K562 (cell line): ENCODE measurements at regions not wholly inside any gene's neighbourhood (a gene's known extent, or its start where the extent isn't known, plus 50 kb on each side); places are given as distances from the start of the nearest gene placed in this dataset.

Experiments used
- ATAC-seq: fragments of 200-7000 bp; cut with Tn5 transposase; 3 replicates; pipeline ENCODE4 v1.9.1; 2020; ENCODE audit warnings: moderate library complexity
- BruUV-seq: library from RNA; stranded (reverse); fragments of 400-500 nt; replicated peaks from 2 replicates; lab custom pipeline; 2021; lab: Mats Ljungman, UMichigan
- CTCF ChIA-PET: fragments of 300-600 bp; formaldehyde crosslinking; extraction: SDS; loops from one replicate; lab custom pipeline; 2021; ENCODE audit warnings: low intra/inter-chr PET ratio; lab: Yijun Ruan, JAX
- POLR2A ChIA-PET: fragments of 300-600, 350-650 bp; sonication (Branson Sonifier 250); formaldehyde crosslinking; extraction: SDS; loops from one replicate; lab custom pipeline; 2021; ENCODE audit warnings: antibody characterized with exemption, inconsistent platforms; lab: Yijun Ruan, JAX
- DNase-seq, 4 experiments: peaks; one replicate each; pipeline versions ENCODE4 v3.0.0 to v3.0.0-alpha.2; 2011 to 2018; ENCODE audit warnings: low spot score in 3 of 4, mixed read lengths in 3 of 4; ENCODE audit errors: extremely low read depth in 1 of 4
- FAIRE-seq: peaks from 2 replicates; lab custom pipeline; 2011; peaks lifted over from hg19 to GRCh38; lab: Jason Lieb, UNC
- H2AFZ ChIP-seq: 2 replicates; pipeline ENCODE4 v1.6.0; 2011; ENCODE audit warnings: low read depth, low read length, control low read depth, inconsistent platforms
- H3K27ac ChIP-seq: fragments of 200-600 bp; 3 replicates; pipeline ENCODE4 v1.8.0; 2011; ENCODE audit warnings: low read depth, mild to moderate bottlenecking, control low read depth, inconsistent platforms, low read length, moderate library complexity, mixed read lengths; ENCODE audit errors: extremely low read depth
- H3K27me3 ChIP-seq, 2 experiments: fragments of 300-600 bp in 1 of 2; 2 replicates in 1 of 2; 3 replicates in 1 of 2; pipeline versions ENCODE4 v1.6.0 to v1.8.0; 2011; ENCODE audit warnings: inconsistent platforms in 2 of 2, low read length in 2 of 2, mild to moderate bottlenecking in 1 of 2, mixed read lengths in 1 of 2, moderate library complexity in 1 of 2; ENCODE audit not compliant: control insufficient read depth in 2 of 2, insufficient read depth in 2 of 2
- H3K36me3 ChIP-seq: fragments of 300-600 bp; 3 replicates; pipeline ENCODE4 v1.8.0; 2011; ENCODE audit warnings: mild to moderate bottlenecking, low read length, inconsistent platforms; ENCODE audit not compliant: control insufficient read depth, insufficient read depth
- H3K4me1 ChIP-seq, 2 experiments: fragments of 200-600 bp in 1 of 2; replicated peaks in 1 of 2; 2 replicates in 1 of 2; 3 replicates in 1 of 2; pipeline versions ENCODE4 v1.5.1 to v1.8.0; 2011; ENCODE audit warnings: inconsistent platforms in 2 of 2, low read length in 2 of 2, mild to moderate bottlenecking in 1 of 2, mixed read lengths in 1 of 2, moderate library complexity in 1 of 2; ENCODE audit not compliant: control insufficient read depth in 2 of 2, insufficient read depth in 2 of 2
- H3K4me2 ChIP-seq: 2 replicates; pipeline ENCODE4 v1.6.1; 2011; ENCODE audit warnings: low read length, control low read depth, inconsistent platforms, mixed read lengths; ENCODE audit not compliant: insufficient read depth
- H3K4me3 ChIP-seq: fragments of 200-600 bp; sonication (generic), shearing (Covaris generic); 2 replicates; pipeline ENCODE4 v1.5.1; 2016; ENCODE audit warnings: control low read depth, inconsistent platforms
- H3K79me2 ChIP-seq: fragments of 200-600 bp; 3 replicates; pipeline ENCODE4 v1.8.0; 2011; ENCODE audit warnings: low read length, inconsistent platforms; ENCODE audit not compliant: control insufficient read depth, insufficient read depth
- H3K9ac ChIP-seq, 2 experiments: 2 replicates each; pipeline versions ENCODE4 v1.6.0 to v1.6.1; 2011; ENCODE audit warnings: low read depth in 2 of 2, low read length in 2 of 2, control low read depth in 1 of 2, inconsistent platforms in 1 of 2, mild to moderate bottlenecking in 1 of 2, mixed read lengths in 1 of 2; ENCODE audit not compliant: insufficient read depth in 1 of 2
- H3K9me1 ChIP-seq: one replicate; pipeline ENCODE4 v1.6.0; 2011; ENCODE audit warnings: inconsistent platforms, mild to moderate bottlenecking, low read length, moderate library complexity; ENCODE audit not compliant: control insufficient read depth, insufficient read depth
- H3K9me3 ChIP-seq: replicated peaks from 2 replicates; pipeline ENCODE4 v1.5.1; 2011; ENCODE audit warnings: low read depth, low read length, inconsistent platforms; ENCODE audit not compliant: control insufficient read depth, insufficient read depth
- H4K20me1 ChIP-seq: replicated peaks from 2 replicates; pipeline ENCODE4 v1.6.1; 2011; ENCODE audit warnings: low read length, inconsistent platforms, mixed read lengths; ENCODE audit not compliant: control insufficient read depth, insufficient read depth
- C11orf30 ChIP-seq: fragments of 450-650 bp; IDR thresholded peaks from 2 replicates; pipeline ENCODE4 v1.6.1; 2016; ENCODE audit warnings: low read depth, mild to moderate bottlenecking
- CBX8 ChIP-seq: fragments of 200-600 bp; sonication (generic); IDR thresholded peaks from 2 replicates; pipeline ENCODE4 v1.6.1; 2012; ENCODE audit warnings: borderline replicate concordance, mixed run types, low read depth, mild to moderate bottlenecking, moderate library complexity, mixed read lengths, low read length, control low read depth, inconsistent platforms; ENCODE audit not compliant: poor library complexity, severe bottlenecking; ENCODE audit errors: extremely low read depth
- PTRF ChIP-seq: fragments of 450-650 bp; IDR thresholded peaks from 2 replicates; pipeline ENCODE4 v1.6.1; 2016; ENCODE audit warnings: mild to moderate bottlenecking, missing genetic modification characterization, missing compliant biosample characterization
- PTTG1 ChIP-seq: fragments of 450-650 bp; IDR thresholded peaks from 2 replicates; pipeline ENCODE4 v1.6.1; 2016; ENCODE audit warnings: low read depth, mild to moderate bottlenecking, missing genetic modification characterization, missing compliant biosample characterization
- SMARCE1 ChIP-seq: fragments of 450-650 bp; IDR thresholded peaks from 2 replicates; pipeline ENCODE4 v1.7.1; 2016; ENCODE audit warnings: mild to moderate bottlenecking
- WGBS: fragments of 100-300 bp; shearing (Covaris generic); methylation state at CpG from one replicate; pipeline ENCODE4 v1.1.6; 2016; ENCODE audit warnings: low coverage, mixed read lengths; ENCODE audit not compliant: insufficient coverage; ENCODE audit errors: missing lambda C conversion rate; 5-methylcytosine and 5-hydroxymethylcytosine counted together
- in situ Hi-C: fragments of 300-500 bp; cut with MboI; formaldehyde crosslinking; loops from 4 replicates; pipeline ENCODE4 v1.15.0; 2018; ENCODE audit warnings: inconsistent platforms, mixed read lengths
- intact Hi-C: fragments of 100-400 bp; cut with micrococcal nuclease; formaldehyde crosslinking; loops from 2 replicates; pipeline ENCODE4 v1.14.2; 2022
- TF ChIP-seq, protein P1 (sequence below): sonication (generic); formaldehyde crosslinking; IDR thresholded peaks from 2 replicates; pipeline ENCODE4 v1.8.0; 2023; ENCODE audit warnings: mild to moderate bottlenecking, missing genetic modification reagents
- TF ChIP-seq, protein P2 (sequence below): fragments of 450-650 bp; formaldehyde crosslinking; IDR thresholded peaks from 2 replicates; pipeline ENCODE4 v1.4.0; 2020; ENCODE audit warnings: mild to moderate bottlenecking
- TF ChIP-seq, protein P3 (sequence below): sonication (generic); formaldehyde crosslinking; IDR thresholded peaks from 2 replicates; pipeline ENCODE4 v1.8.0; 2022; ENCODE audit warnings: mild to moderate bottlenecking, low read depth, missing genetic modification reagents
- TF ChIP-seq, protein P4 (sequence below): fragments of 250-450 bp; sonication (Bioruptor Pico); IDR thresholded peaks from 2 replicates; pipeline ENCODE4 v1.5.0; 2022; ENCODE audit warnings: mild to moderate bottlenecking
- TF ChIP-seq, protein P5 (sequence below): fragments of 450-650 bp; formaldehyde crosslinking; IDR thresholded peaks from 2 replicates; pipeline ENCODE4 v1.4.0; 2022; ENCODE audit warnings: missing genetic modification characterization

DNA sequence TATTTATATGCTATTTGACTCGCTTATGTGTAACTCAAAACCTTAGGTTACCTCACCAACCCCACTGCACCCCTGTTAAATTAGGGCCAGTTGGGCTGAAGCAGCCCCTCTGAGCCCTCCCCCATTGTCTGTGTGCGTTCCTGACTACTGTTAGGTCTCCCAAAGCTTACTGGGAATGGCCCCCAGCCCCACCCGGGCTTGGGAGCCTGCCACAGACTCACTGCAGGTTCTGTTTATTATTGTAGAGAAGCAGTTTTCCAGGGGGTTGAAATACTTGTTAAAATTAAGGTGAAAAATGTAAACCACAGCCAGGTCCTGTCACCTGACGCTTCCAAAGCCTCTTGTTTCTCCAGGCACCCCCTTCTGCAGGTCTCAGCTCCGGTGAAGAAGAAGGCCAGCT is 151.7 kb downstream of the FOXL1 start:
- Histone ChIP-seq H4K20me1 (peaks cover 10% of the 10 kb centered on the region; the same call in 1 of the 2 replicates), H3K9me3 (no peaks in the 10 kb centered on the region), H3K4me1 (no peaks in the 10 kb centered on the region), H3K9ac (no peak overlapping the region), H3K79me2 (no peaks in the 10 kb centered on the region), H2AFZ (no peak overlapping the region), H3K27ac (no peak overlapping the region), H3K27me3 (peaks cover 6 to 61% of the 10 kb centered on the region in 2 experiments; a peak in 4 of 5 replicates), H3K4me3 (no peak overlapping the region), H3K36me3 (no peaks in the 10 kb centered on the region), H3K9me1 (no peaks in the 10 kb centered on the region), H3K4me2 (no peak overlapping the region)
- ChIA-PET POLR2A (no interaction called here), CTCF (no interaction called here)
- intact Hi-C loops (no loop called here), in situ Hi-C loops (no loop called here)
- no TSS peak for BruUV-seq
- WGBS = 0% methylated on average over 5 of the region's 5 CpGs
- DNase-seq = no peak
- ATAC-seq = no peak
- FAIRE-seq = no peak
- TF ChIP-seq, protein P1, sequence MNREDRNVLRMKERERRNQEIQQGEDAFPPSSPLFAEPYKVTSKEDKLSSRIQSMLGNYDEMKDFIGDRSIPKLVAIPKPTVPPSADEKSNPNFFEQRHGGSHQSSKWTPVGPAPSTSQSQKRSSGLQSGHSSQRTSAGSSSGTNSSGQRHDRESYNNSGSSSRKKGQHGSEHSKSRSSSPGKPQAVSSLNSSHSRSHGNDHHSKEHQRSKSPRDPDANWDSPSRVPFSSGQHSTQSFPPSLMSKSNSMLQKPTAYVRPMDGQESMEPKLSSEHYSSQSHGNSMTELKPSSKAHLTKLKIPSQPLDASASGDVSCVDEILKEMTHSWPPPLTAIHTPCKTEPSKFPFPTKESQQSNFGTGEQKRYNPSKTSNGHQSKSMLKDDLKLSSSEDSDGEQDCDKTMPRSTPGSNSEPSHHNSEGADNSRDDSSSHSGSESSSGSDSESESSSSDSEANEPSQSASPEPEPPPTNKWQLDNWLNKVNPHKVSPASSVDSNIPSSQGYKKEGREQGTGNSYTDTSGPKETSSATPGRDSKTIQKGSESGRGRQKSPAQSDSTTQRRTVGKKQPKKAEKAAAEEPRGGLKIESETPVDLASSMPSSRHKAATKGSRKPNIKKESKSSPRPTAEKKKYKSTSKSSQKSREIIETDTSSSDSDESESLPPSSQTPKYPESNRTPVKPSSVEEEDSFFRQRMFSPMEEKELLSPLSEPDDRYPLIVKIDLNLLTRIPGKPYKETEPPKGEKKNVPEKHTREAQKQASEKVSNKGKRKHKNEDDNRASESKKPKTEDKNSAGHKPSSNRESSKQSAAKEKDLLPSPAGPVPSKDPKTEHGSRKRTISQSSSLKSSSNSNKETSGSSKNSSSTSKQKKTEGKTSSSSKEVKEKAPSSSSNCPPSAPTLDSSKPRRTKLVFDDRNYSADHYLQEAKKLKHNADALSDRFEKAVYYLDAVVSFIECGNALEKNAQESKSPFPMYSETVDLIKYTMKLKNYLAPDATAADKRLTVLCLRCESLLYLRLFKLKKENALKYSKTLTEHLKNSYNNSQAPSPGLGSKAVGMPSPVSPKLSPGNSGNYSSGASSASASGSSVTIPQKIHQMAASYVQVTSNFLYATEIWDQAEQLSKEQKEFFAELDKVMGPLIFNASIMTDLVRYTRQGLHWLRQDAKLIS = no peak
- TF ChIP-seq C11orf30 (no peak), SMARCE1 (no peak), PTRF (tag) (no peak), CBX8 (no peak), PTTG1 (tag) (no peak)
- TF ChIP-seq, protein P2, sequence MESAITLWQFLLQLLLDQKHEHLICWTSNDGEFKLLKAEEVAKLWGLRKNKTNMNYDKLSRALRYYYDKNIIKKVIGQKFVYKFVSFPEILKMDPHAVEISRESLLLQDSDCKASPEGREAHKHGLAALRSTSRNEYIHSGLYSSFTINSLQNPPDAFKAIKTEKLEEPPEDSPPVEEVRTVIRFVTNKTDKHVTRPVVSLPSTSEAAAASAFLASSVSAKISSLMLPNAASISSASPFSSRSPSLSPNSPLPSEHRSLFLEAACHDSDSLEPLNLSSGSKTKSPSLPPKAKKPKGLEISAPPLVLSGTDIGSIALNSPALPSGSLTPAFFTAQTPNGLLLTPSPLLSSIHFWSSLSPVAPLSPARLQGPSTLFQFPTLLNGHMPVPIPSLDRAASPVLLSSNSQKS = no peak
- TF ChIP-seq, protein P3, sequence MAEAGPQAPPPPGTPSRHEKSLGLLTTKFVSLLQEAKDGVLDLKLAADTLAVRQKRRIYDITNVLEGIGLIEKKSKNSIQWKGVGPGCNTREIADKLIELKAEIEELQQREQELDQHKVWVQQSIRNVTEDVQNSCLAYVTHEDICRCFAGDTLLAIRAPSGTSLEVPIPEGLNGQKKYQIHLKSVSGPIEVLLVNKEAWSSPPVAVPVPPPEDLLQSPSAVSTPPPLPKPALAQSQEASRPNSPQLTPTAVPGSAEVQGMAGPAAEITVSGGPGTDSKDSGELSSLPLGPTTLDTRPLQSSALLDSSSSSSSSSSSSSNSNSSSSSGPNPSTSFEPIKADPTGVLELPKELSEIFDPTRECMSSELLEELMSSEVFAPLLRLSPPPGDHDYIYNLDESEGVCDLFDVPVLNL (CRISPR knock-in tag) = no peak
- TF ChIP-seq, protein P4, sequence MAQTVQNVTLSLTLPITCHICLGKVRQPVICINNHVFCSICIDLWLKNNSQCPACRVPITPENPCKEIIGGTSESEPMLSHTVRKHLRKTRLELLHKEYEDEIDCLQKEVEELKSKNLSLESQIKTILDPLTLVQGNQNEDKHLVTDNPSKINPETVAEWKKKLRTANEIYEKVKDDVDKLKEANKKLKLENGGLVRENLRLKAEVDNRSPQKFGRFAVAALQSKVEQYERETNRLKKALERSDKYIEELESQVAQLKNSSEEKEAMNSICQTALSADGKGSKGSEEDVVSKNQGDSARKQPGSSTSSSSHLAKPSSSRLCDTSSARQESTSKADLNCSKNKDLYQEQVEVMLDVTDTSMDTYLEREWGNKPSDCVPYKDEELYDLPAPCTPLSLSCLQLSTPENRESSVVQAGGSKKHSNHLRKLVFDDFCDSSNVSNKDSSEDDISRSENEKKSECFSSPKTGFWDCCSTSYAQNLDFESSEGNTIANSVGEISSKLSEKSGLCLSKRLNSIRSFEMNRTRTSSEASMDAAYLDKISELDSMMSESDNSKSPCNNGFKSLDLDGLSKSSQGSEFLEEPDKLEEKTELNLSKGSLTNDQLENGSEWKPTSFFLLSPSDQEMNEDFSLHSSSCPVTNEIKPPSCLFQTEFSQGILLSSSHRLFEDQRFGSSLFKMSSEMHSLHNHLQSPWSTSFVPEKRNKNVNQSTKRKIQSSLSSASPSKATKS (CRISPR knock-in tag) = no peak
- TF ChIP-seq, protein P5, sequence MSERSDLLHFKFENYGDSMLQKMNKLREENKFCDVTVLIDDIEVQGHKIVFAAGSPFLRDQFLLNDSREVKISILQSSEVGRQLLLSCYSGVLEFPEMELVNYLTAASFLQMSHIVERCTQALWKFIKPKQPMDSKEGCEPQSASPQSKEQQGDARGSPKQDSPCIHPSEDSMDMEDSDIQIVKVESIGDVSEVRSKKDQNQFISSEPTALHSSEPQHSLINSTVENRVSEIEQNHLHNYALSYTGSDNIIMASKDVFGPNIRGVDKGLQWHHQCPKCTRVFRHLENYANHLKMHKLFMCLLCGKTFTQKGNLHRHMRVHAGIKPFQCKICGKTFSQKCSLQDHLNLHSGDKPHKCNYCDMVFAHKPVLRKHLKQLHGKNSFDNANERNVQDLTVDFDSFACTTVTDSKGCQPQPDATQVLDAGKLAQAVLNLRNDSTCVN (CRISPR knock-in tag) = no peak
